ENCODE measurements at regions not wholly inside any gene's neighbourhood (a gene's known extent, or its start where the extent isn't known, plus 50 kb on each side); places are given as distances from the start of the nearest gene placed in this dataset.

DNA sequence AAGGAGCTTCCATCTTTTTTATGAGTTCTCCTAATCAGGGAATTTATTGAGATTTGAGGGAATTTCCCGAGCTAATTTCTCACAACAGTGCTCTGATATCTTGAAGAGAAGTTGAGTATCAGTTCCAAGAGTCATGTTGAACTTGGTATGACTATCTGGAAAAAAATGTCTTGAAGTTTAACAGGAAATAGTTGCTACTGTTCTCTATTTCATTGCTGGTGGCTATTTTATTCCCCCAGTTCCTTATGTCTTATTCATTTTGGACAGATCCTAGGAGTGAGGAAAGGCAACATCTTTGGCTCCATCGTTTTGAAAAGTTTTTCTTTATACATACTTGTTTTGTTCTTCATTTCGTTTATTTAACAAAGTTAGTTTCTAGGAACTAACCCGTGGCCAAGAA is 307.8 kb upstream of the AGTR1 start:
- H3K9me2 ChIP-seq (ENCODE audit: insufficient read depth, low read length), result no peaks in the 10 kb centered on the region
- no peaks in the 10 kb centered on the region for H3K79me2 ChIP-seq (replicated peaks; ENCODE audit: insufficient read depth, low read length)
- no peaks in the 10 kb centered on the region for H3K36me3 ChIP-seq (ENCODE audit: insufficient read depth, low read length)

DNA sequence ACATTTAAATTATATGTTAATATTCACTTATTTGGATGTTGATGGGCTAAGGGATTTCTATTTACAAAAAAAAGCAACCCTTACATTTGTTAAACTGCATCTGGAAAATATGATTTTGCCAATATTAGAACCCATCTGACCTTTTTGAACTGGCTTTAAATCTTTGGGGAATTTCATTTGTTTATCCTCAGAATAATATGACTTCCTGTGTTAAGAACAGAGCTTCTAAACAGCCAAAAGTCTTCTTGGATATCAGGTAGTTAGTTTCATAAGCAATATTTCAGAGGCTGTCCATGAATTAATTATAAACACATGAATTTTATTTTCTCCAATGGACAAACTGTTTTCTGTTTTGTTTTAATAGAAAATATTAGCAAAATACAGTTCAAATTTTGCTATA is 301.9 kb upstream of the AGTR1 start:
- Histone ChIP-seq H3K27me3 (ENCODE audit: insufficient read depth, low read depth, low read length) (no peaks in the 10 kb centered on the region), H3F3A (ENCODE audit: insufficient read depth, low read length, poor library complexity, severe bottlenecking) (no peaks in the 10 kb centered on the region), H3K9ac (ENCODE audit: low read length) (no peak overlapping the region), H4K20me1 (ENCODE audit: insufficient read depth) (no peaks in the 10 kb centered on the region), H3K79me2 (replicated peaks; ENCODE audit: insufficient read depth, low read length) (no peaks in the 10 kb centered on the region), H3K4me2 (ENCODE audit: low read length) (no peak overlapping the region), H3K9me2 (ENCODE audit: insufficient read depth, low read length) (no peaks in the 10 kb centered on the region), H3K27ac (ENCODE audit: low read length) (no peak overlapping the region), H3K4me3 (ENCODE audit: low read length) (no peak overlapping the region), H3K36me3 (ENCODE audit: insufficient read depth, low read length) (no peaks in the 10 kb centered on the region), H2AFZ (ENCODE audit: low read depth, low read length) (no peak overlapping the region), H3K9me3 (ENCODE audit: low read length) (no peaks in the 10 kb centered on the region)
- TF ChIP-seq SMC3 (conservative IDR thresholded peaks at IDR 0.05; ENCODE audit: poor library complexity) (no peak), MXI1 (conservative IDR thresholded peaks at IDR 0.05; ENCODE audit: poor library complexity, severe bottlenecking) (no peak)

More for the DNA sequence above, 307.8 kb upstream of the AGTR1 start:
- TF ChIP-seq EZH2 (IDR thresholded peaks at IDR 0.05; ENCODE audit: borderline replicate concordance, insufficient read depth, low read length, poor library complexity, severe bottlenecking) (no peak), SMC3 (conservative IDR thresholded peaks at IDR 0.05; ENCODE audit: poor library complexity) (no peak), EP300 (conservative IDR thresholded peaks at IDR 0.05; ENCODE audit: poor library complexity, severe bottlenecking) (no peak), TAF1 (IDR thresholded peaks at IDR 0.05; ENCODE audit: low read depth) (no peak), POLR2AphosphoS5 (IDR thresholded peaks at IDR 0.05) (no peak), CTCF (IDR thresholded peaks at IDR 0.05; ENCODE audit: poor library complexity, severe bottlenecking) (no peak), MXI1 (conservative IDR thresholded peaks at IDR 0.05; ENCODE audit: poor library complexity, severe bottlenecking) (no peak), REST (IDR thresholded peaks at IDR 0.05; ENCODE audit: borderline replicate concordance) (no peak), RAD21 (conservative IDR thresholded peaks at IDR 0.05) (no peak)
- no peak overlapping the region for H3K4me2 ChIP-seq (ENCODE audit: low read length)
- no peak overlapping the region for H3K27ac ChIP-seq (ENCODE audit: low read length)
- no peak overlapping the region for H3K4me3 ChIP-seq (ENCODE audit: low read length)
- H4K20me1 ChIP-seq (ENCODE audit: insufficient read depth), result no peaks in the 10 kb centered on the region
- H3K9me3 ChIP-seq (ENCODE audit: low read length), result no peaks in the 10 kb centered on the region
- H3K9ac ChIP-seq (ENCODE audit: low read length), result no peak overlapping the region
- no peaks in the 10 kb centered on the region for H3F3A ChIP-seq (ENCODE audit: insufficient read depth, low read length, poor library complexity, severe bottlenecking)
- H2AFZ ChIP-seq (ENCODE audit: low read depth, low read length), result no peak overlapping the region
- no peaks in the 10 kb centered on the region for H3K27me3 ChIP-seq (ENCODE audit: insufficient read depth, low read depth, low read length)

GRCh38 chr3:148400754-148401153 is 296.9 kb upstream of the AGTR1 start:
- Histone ChIP-seq H3K79me2 (replicated peaks; ENCODE audit: insufficient read depth, low read length) (no peaks in the 10 kb centered on the region), H3K4me3 (ENCODE audit: low read length) (no peak overlapping the region), H3K9ac (ENCODE audit: low read length) (no peak overlapping the region), H3K36me3 (ENCODE audit: insufficient read depth, low read length) (no peaks in the 10 kb centered on the region), H4K20me1 (ENCODE audit: insufficient read depth) (no peaks in the 10 kb centered on the region), H3F3A (ENCODE audit: insufficient read depth, low read length, poor library complexity, severe bottlenecking) (no peaks in the 10 kb centered on the region), H2AFZ (ENCODE audit: low read depth, low read length) (no peak overlapping the region), H3K4me2 (ENCODE audit: low read length) (no peak overlapping the region), H3K9me3 (ENCODE audit: low read length) (no peaks in the 10 kb centered on the region), H3K27me3 (ENCODE audit: insufficient read depth, low read depth, low read length) (no peaks in the 10 kb centered on the region), H3K9me2 (ENCODE audit: insufficient read depth, low read length) (no peaks in the 10 kb centered on the region), H3K27ac (ENCODE audit: low read length) (no peak overlapping the region)
- no peak for TF ChIP-seq RAD21 (conservative IDR thresholded peaks at IDR 0.05)
- TF ChIP-seq MXI1 (conservative IDR thresholded peaks at IDR 0.05; ENCODE audit: poor library complexity, severe bottlenecking), result no peak
- TF ChIP-seq CTCF (IDR thresholded peaks at IDR 0.05; ENCODE audit: poor library complexity, severe bottlenecking), result no peak
- no peak for TF ChIP-seq SMC3 (conservative IDR thresholded peaks at IDR 0.05; ENCODE audit: poor library complexity)
- no peak for TF ChIP-seq EZH2 (IDR thresholded peaks at IDR 0.05; ENCODE audit: borderline replicate concordance, insufficient read depth, low read length, poor library complexity, severe bottlenecking)
- no peak for TF ChIP-seq REST (IDR thresholded peaks at IDR 0.05; ENCODE audit: borderline replicate concordance)
- no peak for TF ChIP-seq EP300 (conservative IDR thresholded peaks at IDR 0.05; ENCODE audit: poor library complexity, severe bottlenecking)
- no peak for TF ChIP-seq TAF1 (IDR thresholded peaks at IDR 0.05; ENCODE audit: low read depth)
- no peak for TF ChIP-seq POLR2AphosphoS5 (IDR thresholded peaks at IDR 0.05)
